ENCODE measurements at regions not wholly inside any gene's neighbourhood (a gene's known extent, or its start where the extent isn't known, plus 50 kb on each side); places are given as distances from the start of the nearest gene placed in this dataset.

DNA sequence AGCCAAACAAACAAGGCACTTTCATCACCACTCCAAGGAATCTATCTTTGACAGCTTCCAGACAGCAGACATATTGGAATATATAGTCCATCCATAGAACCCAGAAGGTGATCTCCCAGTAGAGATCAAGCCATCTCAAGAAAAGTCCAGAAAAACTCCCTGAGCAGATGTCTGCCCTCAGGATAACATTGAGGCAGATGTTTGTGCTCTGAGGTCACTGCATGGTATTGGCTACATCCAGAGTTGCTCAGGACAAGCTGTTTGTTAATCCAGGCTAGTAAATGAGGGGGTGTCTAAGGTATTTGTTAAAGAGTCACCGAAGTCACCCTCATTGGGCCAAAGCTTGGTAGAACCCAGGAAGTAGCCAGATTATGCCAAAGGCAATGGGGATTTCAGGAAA, 556.3 kb upstream of the KLF4 start:
- Mint-ChIP-seq H3K4me3 (no peak overlapping the region), H3K9me3 (peaks cover 16 to 27% (median 17%) of the 10 kb centered on the region in 3 donors), H3K4me1 (no peaks in the 10 kb centered on the region), H3K27ac (no peak overlapping the region), H3K36me3 (no peaks in the 10 kb centered on the region), H3K27me3 (no peaks in the 10 kb centered on the region)
- ATAC-seq (replicated peaks in 1 of 4) (no peak), DNase-seq (no peak)
- 40% methylated on average over 1 of the region's 1 CpG for whole genome bisulfite sequencing (ENCODE audit: insufficient coverage)
- no peaks in the 10 kb centered on the region for H3K36me3 ChIP-seq (ENCODE audit: control insufficient read depth in 2 of 2, extremely low read depth in 1 of 2, insufficient read depth in 1 of 2, low read length in 1 of 2)
- H3K9me3 ChIP-seq, result peaks cover 2% of the 10 kb centered on the region
- H3K27me3 ChIP-seq (replicated peaks in 1 of 2; ENCODE audit: control insufficient read depth in 2 of 2, extremely low read depth in 1 of 2, insufficient read depth in 2 of 2, low read length in 1 of 2), result no peaks in the 10 kb centered on the region
- ChIA-PET CTCF (no interaction called here), POLR2A (no interaction called here)
- H3K27ac ChIP-seq (ENCODE audit: low read length), result no peak overlapping the region
- H3K4me1 ChIP-seq (ENCODE audit: control insufficient read depth in 1 of 2, extremely low read depth in 1 of 2, insufficient read depth in 2 of 2, low read length in 2 of 2), result no peaks in the 10 kb centered on the region
- H3K4me3 ChIP-seq (ENCODE audit: control insufficient read depth in 1 of 2, extremely low read depth in 1 of 2, low read length in 1 of 2), result no peak overlapping the region

DNA sequence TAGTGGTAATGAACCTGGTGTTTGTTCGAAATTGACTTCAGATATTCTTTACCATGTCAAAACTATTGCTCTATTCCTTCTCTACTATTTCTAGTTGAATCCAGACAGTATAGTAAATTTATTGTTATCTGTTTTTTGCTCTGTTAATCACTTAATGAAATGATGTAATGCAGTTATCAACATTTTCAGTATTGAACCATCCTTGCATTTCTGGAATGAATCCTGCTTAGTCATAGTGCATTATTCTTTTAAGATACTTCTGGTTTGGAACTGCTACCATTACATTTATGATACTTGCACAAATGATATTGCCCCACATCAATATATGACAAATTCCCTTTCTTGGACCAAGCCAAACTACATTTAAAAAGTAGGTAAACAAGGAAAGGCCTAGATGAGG, 554.0 kb upstream of the KLF4 start:
- no peaks in the 10 kb centered on the region for H3K36me3 Mint-ChIP-seq
- H3K4me1 ChIP-seq (ENCODE audit: control insufficient read depth in 1 of 2, extremely low read depth in 1 of 2, insufficient read depth in 2 of 2, low read length in 2 of 2), result no peaks in the 10 kb centered on the region
- ATAC-seq (replicated peaks in 1 of 4) (no peak), DNase-seq (no peak)
- H3K4me3 ChIP-seq (ENCODE audit: control insufficient read depth in 1 of 2, extremely low read depth in 1 of 2, low read length in 1 of 2), result no peak overlapping the region
- H3K4me3 Mint-ChIP-seq, result no peak overlapping the region
- H3K4me1 Mint-ChIP-seq, result no peaks in the 10 kb centered on the region
- H3K9me3 Mint-ChIP-seq, result peaks cover 14 to 26% (median 17%) of the 10 kb centered on the region in 3 donors
- WGBS (ENCODE audit: insufficient coverage), result no CpG with 5 or more reads among the region's 1 CpG
- ChIA-PET POLR2A (no interaction called here), CTCF (no interaction called here)
- no peak overlapping the region for H3K27ac ChIP-seq (ENCODE audit: low read length)
- H3K9me3 ChIP-seq, result peaks cover 2% of the 10 kb centered on the region
- H3K36me3 ChIP-seq (ENCODE audit: control insufficient read depth in 2 of 2, extremely low read depth in 1 of 2, insufficient read depth in 1 of 2, low read length in 1 of 2), result no peaks in the 10 kb centered on the region
- H3K27me3 Mint-ChIP-seq, result no peaks in the 10 kb centered on the region
- H3K27me3 ChIP-seq (replicated peaks in 1 of 2; ENCODE audit: control insufficient read depth in 2 of 2, extremely low read depth in 1 of 2, insufficient read depth in 2 of 2, low read length in 1 of 2), result no peaks in the 10 kb centered on the region
- no peak overlapping the region for H3K27ac Mint-ChIP-seq

DNA sequence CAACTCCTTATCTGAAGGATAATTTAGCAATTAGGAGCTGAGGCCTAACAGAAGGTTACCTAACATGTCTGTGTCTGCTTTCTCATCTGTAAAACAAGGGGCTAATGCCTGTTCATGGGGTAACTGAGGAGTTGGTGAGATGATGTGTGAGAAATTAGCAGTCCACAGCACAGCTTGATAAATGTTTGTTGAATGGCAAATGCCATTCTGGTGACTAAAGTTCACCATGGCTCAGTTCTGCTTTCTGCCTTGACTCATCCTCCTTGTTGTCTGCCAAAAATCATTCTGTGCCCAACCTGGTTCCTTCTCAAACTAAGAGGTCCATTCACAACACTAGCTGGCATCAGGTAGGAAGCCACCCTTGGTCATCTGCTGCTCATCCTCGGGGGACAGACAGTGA, 552.0 kb upstream of the KLF4 start:
- no peak overlapping the region for H3K4me3 Mint-ChIP-seq
- Histone ChIP-seq H3K9me3 (peaks cover 2% of the 10 kb centered on the region), H3K4me3 (ENCODE audit: control insufficient read depth in 1 of 2, extremely low read depth in 1 of 2, low read length in 1 of 2) (no peak overlapping the region), H3K4me1 (ENCODE audit: control insufficient read depth in 1 of 2, extremely low read depth in 1 of 2, insufficient read depth in 2 of 2, low read length in 2 of 2) (no peaks in the 10 kb centered on the region), H3K36me3 (ENCODE audit: control insufficient read depth in 2 of 2, extremely low read depth in 1 of 2, insufficient read depth in 1 of 2, low read length in 1 of 2) (no peaks in the 10 kb centered on the region), H3K27me3 (replicated peaks in 1 of 2; ENCODE audit: control insufficient read depth in 2 of 2, extremely low read depth in 1 of 2, insufficient read depth in 2 of 2, low read length in 1 of 2) (no peaks in the 10 kb centered on the region), H3K27ac (ENCODE audit: low read length) (no peak overlapping the region)
- no peaks in the 10 kb centered on the region for H3K27me3 Mint-ChIP-seq
- no peak overlapping the region for H3K27ac Mint-ChIP-seq
- WGBS (ENCODE audit: insufficient coverage), result 71% methylated on average over 1 of the region's 1 CpG
- ChIA-PET POLR2A (no interaction called here), CTCF (no interaction called here)
- no peaks in the 10 kb centered on the region for H3K4me1 Mint-ChIP-seq
- no peaks in the 10 kb centered on the region for H3K36me3 Mint-ChIP-seq
- ATAC-seq (replicated peaks in 1 of 4) (no peak), DNase-seq (no peak)
- H3K9me3 Mint-ChIP-seq, result peaks cover 16 to 22% (median 17%) of the 10 kb centered on the region in 3 donors

DNA sequence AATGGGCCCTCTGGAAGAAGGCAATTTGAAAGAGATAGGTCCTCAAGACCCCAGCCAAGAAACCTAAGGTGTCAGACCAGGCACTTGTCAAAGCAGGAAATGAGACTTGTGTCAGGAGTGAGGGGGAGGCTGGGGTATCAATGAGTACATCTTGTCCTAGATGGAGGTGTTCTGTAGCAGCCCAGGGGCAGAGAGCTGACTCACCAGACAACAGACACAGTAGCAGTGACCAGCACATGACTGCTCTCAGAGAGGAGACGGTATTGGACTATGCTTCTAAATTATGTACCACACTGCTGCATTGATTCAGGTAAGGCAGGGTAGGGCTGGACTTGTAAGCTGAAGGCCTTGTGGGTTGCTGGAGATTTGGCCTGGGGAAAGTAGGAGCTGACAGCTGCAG, 551.2 kb upstream of the KLF4 start:
- no peaks in the 10 kb centered on the region for H3K4me1 Mint-ChIP-seq
- ChIA-PET CTCF (no interaction called here), POLR2A (interaction anchor here in 1 of 2 donors (0.6 kb wide), 1 partner anchor 12 kb away, joined by 3 read pairs; no protein-coding TSS in a partner anchor)

DNA sequence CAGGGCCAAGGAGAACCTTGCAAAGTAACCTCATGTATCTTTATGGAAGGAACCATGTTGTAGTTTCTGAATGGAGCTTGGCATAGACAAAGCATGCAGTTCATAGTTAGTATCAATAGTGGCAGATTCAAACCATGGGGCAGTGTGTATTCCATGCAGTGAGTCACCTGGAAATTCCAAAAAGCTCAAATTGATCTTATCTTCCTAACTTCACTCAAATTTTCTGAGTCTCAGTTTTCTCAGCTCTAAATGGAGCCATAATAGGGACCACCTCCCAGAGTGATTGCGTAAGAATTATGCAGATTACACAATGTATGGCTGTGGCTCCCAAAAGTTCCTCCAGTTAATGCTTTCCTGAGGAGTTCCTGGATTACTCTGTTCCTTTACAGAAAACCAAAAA, 549.9 kb upstream of the KLF4 start:
- no peaks in the 10 kb centered on the region for H3K36me3 Mint-ChIP-seq
- H3K27me3 Mint-ChIP-seq, result peaks cover 0 to 3% of the 10 kb centered on the region in 2 donors
- no peaks in the 10 kb centered on the region for H3K4me1 Mint-ChIP-seq
- H3K27me3 ChIP-seq (replicated peaks in 1 of 2; ENCODE audit: control insufficient read depth in 2 of 2, extremely low read depth in 1 of 2, insufficient read depth in 2 of 2, low read length in 1 of 2), result no peaks in the 10 kb centered on the region
- no peak overlapping the region for H3K4me3 Mint-ChIP-seq
- no peak for ATAC-seq (replicated peaks in 1 of 4)
- peaks cover 2% of the 10 kb centered on the region for H3K9me3 ChIP-seq
- CTCF ChIA-PET, result no interaction called here
- POLR2A ChIA-PET, result no interaction called here
- no peak overlapping the region for H3K4me3 ChIP-seq (ENCODE audit: control insufficient read depth in 1 of 2, extremely low read depth in 1 of 2, low read length in 1 of 2)
- no peak for DNase-seq
- no peak overlapping the region for H3K27ac Mint-ChIP-seq
- H3K4me1 ChIP-seq (ENCODE audit: control insufficient read depth in 1 of 2, extremely low read depth in 1 of 2, insufficient read depth in 2 of 2, low read length in 2 of 2), result no peaks in the 10 kb centered on the region
- H3K9me3 Mint-ChIP-seq, result peaks cover 15 to 20% (median 16%) of the 10 kb centered on the region in 3 donors
- H3K36me3 ChIP-seq (ENCODE audit: control insufficient read depth in 2 of 2, extremely low read depth in 1 of 2, insufficient read depth in 1 of 2, low read length in 1 of 2), result no peaks in the 10 kb centered on the region
- no peak overlapping the region for H3K27ac ChIP-seq (ENCODE audit: low read length)
- no CpG with 5 or more reads among the region's 1 CpG for WGBS (ENCODE audit: insufficient coverage)

More for the DNA sequence above, 551.2 kb upstream of the KLF4 start:
- Mint-ChIP-seq H3K27me3 (no peaks in the 10 kb centered on the region), H3K36me3 (no peaks in the 10 kb centered on the region), H3K4me3 (no peak overlapping the region), H3K9me3 (peaks cover 16 to 22% (median 17%) of the 10 kb centered on the region in 3 donors), H3K27ac (no peak overlapping the region)
- Histone ChIP-seq H3K36me3 (ENCODE audit: control insufficient read depth in 2 of 2, extremely low read depth in 1 of 2, insufficient read depth in 1 of 2, low read length in 1 of 2) (no peaks in the 10 kb centered on the region), H3K9me3 (peaks cover 2% of the 10 kb centered on the region), H3K27me3 (replicated peaks in 1 of 2; ENCODE audit: control insufficient read depth in 2 of 2, extremely low read depth in 1 of 2, insufficient read depth in 2 of 2, low read length in 1 of 2) (no peaks in the 10 kb centered on the region), H3K4me3 (ENCODE audit: control insufficient read depth in 1 of 2, extremely low read depth in 1 of 2, low read length in 1 of 2) (no peak overlapping the region), H3K4me1 (ENCODE audit: control insufficient read depth in 1 of 2, extremely low read depth in 1 of 2, insufficient read depth in 2 of 2, low read length in 2 of 2) (no peaks in the 10 kb centered on the region), H3K27ac (ENCODE audit: low read length) (no peak overlapping the region)
- ATAC-seq (replicated peaks in 1 of 4), result no peak
- WGBS (ENCODE audit: insufficient coverage), result no CpG with 5 or more reads among the region's 1 CpG
- no peak for DNase-seq

DNA sequence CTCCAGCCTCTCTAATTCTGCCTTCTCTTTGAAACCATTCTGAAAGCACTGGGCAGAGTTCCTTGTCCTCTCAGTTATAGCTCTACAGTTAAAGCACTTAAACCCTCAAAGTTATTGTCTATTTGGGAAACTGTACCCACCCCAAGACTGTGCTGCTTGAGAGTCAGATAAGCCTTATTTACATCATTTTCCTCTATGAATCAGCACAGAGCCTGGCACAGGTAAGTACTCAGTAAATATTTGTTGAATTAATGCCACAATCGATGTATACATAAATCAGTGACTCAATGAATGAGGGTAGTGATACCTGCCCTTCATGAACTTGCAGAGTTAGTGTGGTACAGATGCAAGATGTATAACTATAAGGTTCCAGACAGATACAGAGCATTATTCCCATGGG, 549.4 kb upstream of the KLF4 start:
- Mint-ChIP-seq H3K27ac (no peak overlapping the region), H3K36me3 (no peaks in the 10 kb centered on the region), H3K4me1 (no peaks in the 10 kb centered on the region), H3K9me3 (peaks cover 13 to 16% (median 15%) of the 10 kb centered on the region in 3 donors), H3K4me3 (no peak overlapping the region), H3K27me3 (peaks cover 0 to 3% of the 10 kb centered on the region in 2 donors)
- Histone ChIP-seq H3K36me3 (ENCODE audit: control insufficient read depth in 2 of 2, extremely low read depth in 1 of 2, insufficient read depth in 1 of 2, low read length in 1 of 2) (no peaks in the 10 kb centered on the region), H3K4me3 (ENCODE audit: control insufficient read depth in 1 of 2, extremely low read depth in 1 of 2, low read length in 1 of 2) (no peak overlapping the region), H3K9me3 (peaks cover 2% of the 10 kb centered on the region), H3K27ac (ENCODE audit: low read length) (no peak overlapping the region), H3K4me1 (ENCODE audit: control insufficient read depth in 1 of 2, extremely low read depth in 1 of 2, insufficient read depth in 2 of 2, low read length in 2 of 2) (no peaks in the 10 kb centered on the region), H3K27me3 (replicated peaks in 1 of 2; ENCODE audit: control insufficient read depth in 2 of 2, extremely low read depth in 1 of 2, insufficient read depth in 2 of 2, low read length in 1 of 2) (no peaks in the 10 kb centered on the region)
- no CpG with 5 or more reads among the region's 1 CpG for WGBS (ENCODE audit: insufficient coverage)
- POLR2A ChIA-PET, result no interaction called here
- ATAC-seq (replicated peaks in 1 of 4) (no peak), DNase-seq (no peak)
- CTCF ChIA-PET, result no interaction called here

DNA sequence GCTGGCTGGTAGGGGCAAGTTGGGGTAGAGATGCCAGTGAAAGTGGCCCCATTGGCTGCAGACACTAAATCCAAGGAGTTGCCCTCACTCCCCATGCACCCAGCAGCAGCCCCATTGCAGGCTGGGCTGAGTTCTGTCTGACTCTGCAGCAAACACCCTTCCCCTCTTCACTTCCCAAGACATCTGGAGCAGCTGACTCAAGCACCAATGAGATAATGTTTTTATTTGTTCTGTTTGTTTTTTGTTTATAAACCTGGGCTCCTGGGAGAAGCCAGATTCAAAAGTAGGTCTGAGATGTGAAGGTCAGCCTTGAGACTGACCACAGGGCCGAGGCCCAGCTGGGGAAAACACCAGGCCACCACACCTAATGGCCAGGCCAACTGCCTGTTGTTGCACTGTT, 545.9 kb upstream of the KLF4 start:
- Mint-ChIP-seq H3K9me3 (peaks cover 4 to 17% (median 15%) of the 10 kb centered on the region in 3 donors), H3K4me3 (no peak overlapping the region), H3K27ac (no peak overlapping the region), H3K36me3 (no peaks in the 10 kb centered on the region), H3K27me3 (peaks cover 0 to 3% of the 10 kb centered on the region in 2 donors), H3K4me1 (no peaks in the 10 kb centered on the region)
- WGBS (ENCODE audit: insufficient coverage), result no CpG with 5 or more reads among the region's 1 CpG
- Histone ChIP-seq H3K4me3 (ENCODE audit: control insufficient read depth in 1 of 2, extremely low read depth in 1 of 2, low read length in 1 of 2) (no peak overlapping the region), H3K9me3 (no peaks in the 10 kb centered on the region), H3K27me3 (replicated peaks in 1 of 2; ENCODE audit: control insufficient read depth in 2 of 2, extremely low read depth in 1 of 2, insufficient read depth in 2 of 2, low read length in 1 of 2) (no peaks in the 10 kb centered on the region), H3K4me1 (ENCODE audit: control insufficient read depth in 1 of 2, extremely low read depth in 1 of 2, insufficient read depth in 2 of 2, low read length in 2 of 2) (no peaks in the 10 kb centered on the region), H3K36me3 (ENCODE audit: control insufficient read depth in 2 of 2, extremely low read depth in 1 of 2, insufficient read depth in 1 of 2, low read length in 1 of 2) (no peaks in the 10 kb centered on the region), H3K27ac (ENCODE audit: low read length) (no peak overlapping the region)
- CTCF ChIA-PET, result no interaction called here
- ATAC-seq (replicated peaks in 1 of 4), result no peak
- POLR2A ChIA-PET, result no interaction called here
- no peak for DNase-seq
